Panc1 (cell line): ENCODE measurements at regions not wholly inside any gene's neighbourhood (a gene's known extent, or its start where the extent isn't known, plus 50 kb on each side); places are given as distances from the start of the nearest gene placed in this dataset.

ENCODE experiments used
- CTCF ChIP-seq: fragments of 450-650 bp; IDR thresholded peaks from 2 replicates; pipeline ENCODE4 v1.5.1; 2017; ENCODE audit warnings: mild to moderate bottlenecking
- POLR2AphosphoS5 ChIP-seq: IDR thresholded peaks from 2 replicates; pipeline ENCODE4 v1.6.1; 2012; ENCODE audit warnings: mild to moderate bottlenecking, low read depth, low read length, moderate library complexity
- SIN3A ChIP-seq: IDR thresholded peaks from 2 replicates; pipeline ENCODE4 v1.6.1; 2012; ENCODE audit warnings: low read depth, mild to moderate bottlenecking, low read length, moderate library complexity, borderline replicate concordance; ENCODE audit not compliant: insufficient read depth
- TCF7L2 ChIP-seq: IDR thresholded peaks from 2 replicates; pipeline ENCODE4 v1.6.1; 2011; ENCODE audit warnings: mild to moderate bottlenecking, low read depth, low read length, inconsistent platforms

GRCh38 chr5:103624035-103624480 is 61.5 kb upstream of the NUDT12 start:
- TF ChIP-seq SIN3A (no peak), CTCF (no peak), POLR2AphosphoS5 (no peak), TCF7L2 (no peak)
